ENCODE measurements at regions not wholly inside any gene's neighbourhood (a gene's known extent, or its start where the extent isn't known, plus 50 kb on each side); places are given as distances from the start of the nearest gene placed in this dataset.

- no peak for DNase-seq (ENCODE audit: low read depth)
- FAIRE-seq, result no peak
These were observed 165.4 kb upstream of the PCDH9 start for GRCh38 chr13:67395577-67395976.

GRCh38 chr13:67392014-67392413, 161.9 kb upstream of the PCDH9 start:
- Histone ChIP-seq H2AFZ (ENCODE audit: low read depth, low read length) (no peak overlapping the region), H3K79me2 (ENCODE audit: insufficient read depth, low read length) (no peaks in the 10 kb centered on the region), H3K27ac (ENCODE audit: low read depth, low read length) (no peak overlapping the region), H3K9ac (ENCODE audit: low read length) (no peak overlapping the region), H3K4me2 (ENCODE audit: low read length) (no peak overlapping the region), H4K20me1 (ENCODE audit: insufficient read depth, low read length) (no peaks in the 10 kb centered on the region), H3K27me3 (ENCODE audit: insufficient read depth, low read length) (no peaks in the 10 kb centered on the region), H3K36me3 (ENCODE audit: insufficient read depth, low read length) (no peaks in the 10 kb centered on the region), H3K9me3 (ENCODE audit: insufficient read depth, low read depth, low read length) (no peaks in the 10 kb centered on the region), H3K4me3 (ENCODE audit: insufficient read depth, low read depth, low read length) (no peak overlapping the region), H3K4me1 (ENCODE audit: insufficient read depth, low read length) (no peaks in the 10 kb centered on the region)
- Mint-ChIP-seq H3K27me3 (ENCODE audit: low read depth, unreplicated experiment) (no peaks in the 10 kb centered on the region), H3K9me3 (ENCODE audit: unreplicated experiment) (no peaks in the 10 kb centered on the region), H3K36me3 (ENCODE audit: low read depth, unreplicated experiment) (no peaks in the 10 kb centered on the region), H3K4me1 (ENCODE audit: low read depth, unreplicated experiment) (peaks cover 6% of the 10 kb centered on the region), H3K4me3 (ENCODE audit: unreplicated experiment) (no peak overlapping the region), H3K27ac (ENCODE audit: unreplicated experiment) (no peak overlapping the region)
- TF ChIP-seq EZH2 (IDR thresholded peaks at IDR 0.05; ENCODE audit: insufficient read depth, low read length) (no peak), CTCF (IDR thresholded peaks at IDR 0.05; ENCODE audit: insufficient read depth, low read depth, low read length) (no peak)
- DNase-seq (ENCODE audit: low read depth) (no peak), FAIRE-seq (no peak)

More at GRCh38 chr13:67395577-67395976, 165.4 kb upstream of the PCDH9 start:
- H3K36me3 Mint-ChIP-seq (ENCODE audit: low read depth, unreplicated experiment), result no peaks in the 10 kb centered on the region
- no peak overlapping the region for H2AFZ ChIP-seq (ENCODE audit: low read depth, low read length)
- no peaks in the 10 kb centered on the region for H3K36me3 ChIP-seq (ENCODE audit: insufficient read depth, low read length)
- TF ChIP-seq EZH2 (IDR thresholded peaks at IDR 0.05; ENCODE audit: insufficient read depth, low read length), result no peak
- H3K27me3 Mint-ChIP-seq (ENCODE audit: low read depth, unreplicated experiment), result no peaks in the 10 kb centered on the region
- H3K4me2 ChIP-seq (ENCODE audit: low read length), result no peak overlapping the region
- H3K4me1 ChIP-seq (ENCODE audit: insufficient read depth, low read length), result no peaks in the 10 kb centered on the region
- peaks cover 1% of the 10 kb centered on the region for H3K4me1 Mint-ChIP-seq (ENCODE audit: low read depth, unreplicated experiment)
- no peak overlapping the region for H3K4me3 Mint-ChIP-seq (ENCODE audit: unreplicated experiment)
- no peak overlapping the region for H3K4me3 ChIP-seq (ENCODE audit: insufficient read depth, low read depth, low read length)
- peaks cover 11% of the 10 kb centered on the region for H3K9me3 Mint-ChIP-seq (ENCODE audit: unreplicated experiment)
- H3K9ac ChIP-seq (ENCODE audit: low read length), result no peak overlapping the region
- no peaks in the 10 kb centered on the region for H4K20me1 ChIP-seq (ENCODE audit: insufficient read depth, low read length)
- no peak overlapping the region for H3K27ac Mint-ChIP-seq (ENCODE audit: unreplicated experiment)
- H3K27ac ChIP-seq (ENCODE audit: low read depth, low read length), result no peak overlapping the region
- no peaks in the 10 kb centered on the region for H3K79me2 ChIP-seq (ENCODE audit: insufficient read depth, low read length)
- H3K27me3 ChIP-seq (ENCODE audit: insufficient read depth, low read length), result no peaks in the 10 kb centered on the region
- no peaks in the 10 kb centered on the region for H3K9me3 ChIP-seq (ENCODE audit: insufficient read depth, low read depth, low read length)

GRCh38 chr13:67390462-67391086, 160.4 kb upstream of the PCDH9 start:
- H3K4me3 ChIP-seq (ENCODE audit: insufficient read depth, low read depth, low read length), result no peak overlapping the region
- no peak for FAIRE-seq

More at GRCh38 chr13:67390462-67391086, 160.4 kb upstream of the PCDH9 start:
- peak overlapping the region; percentile 43 for H3K27ac Mint-ChIP-seq (ENCODE audit: unreplicated experiment)
- TF ChIP-seq EZH2 (IDR thresholded peaks at IDR 0.05; ENCODE audit: insufficient read depth, low read length) (no peak), CTCF (IDR thresholded peaks at IDR 0.05; ENCODE audit: insufficient read depth, low read depth, low read length) (no peak)
- Histone ChIP-seq H4K20me1 (ENCODE audit: insufficient read depth, low read length) (no peaks in the 10 kb centered on the region), H3K27me3 (ENCODE audit: insufficient read depth, low read length) (no peaks in the 10 kb centered on the region), H2AFZ (ENCODE audit: low read depth, low read length) (peak overlapping the region; percentile 32), H3K4me2 (ENCODE audit: low read length) (no peak overlapping the region), H3K79me2 (ENCODE audit: insufficient read depth, low read length) (no peaks in the 10 kb centered on the region), H3K27ac (ENCODE audit: low read depth, low read length) (no peak overlapping the region), H3K9ac (ENCODE audit: low read length) (no peak overlapping the region), H3K4me1 (ENCODE audit: insufficient read depth, low read length) (no peaks in the 10 kb centered on the region), H3K9me3 (ENCODE audit: insufficient read depth, low read depth, low read length) (no peaks in the 10 kb centered on the region), H3K36me3 (ENCODE audit: insufficient read depth, low read length) (no peaks in the 10 kb centered on the region)
- peaks cover 6% of the 10 kb centered on the region for H3K4me1 Mint-ChIP-seq (ENCODE audit: low read depth, unreplicated experiment)
- no peak overlapping the region for H3K4me3 Mint-ChIP-seq (ENCODE audit: unreplicated experiment)
- H3K9me3 Mint-ChIP-seq (ENCODE audit: unreplicated experiment), result peaks cover 5% of the 10 kb centered on the region
- no peaks in the 10 kb centered on the region for H3K36me3 Mint-ChIP-seq (ENCODE audit: low read depth, unreplicated experiment)
- peak; percentile 55 for DNase-seq (ENCODE audit: low read depth)
- no peaks in the 10 kb centered on the region for H3K27me3 Mint-ChIP-seq (ENCODE audit: low read depth, unreplicated experiment)
